K562 (cell line): ENCODE measurements at regions not wholly inside any gene's neighbourhood (a gene's known extent, or its start where the extent isn't known, plus 50 kb on each side); places are given as distances from the start of the nearest gene placed in this dataset.

Source experiments
- FOXA3 ChIP-seq, 2 experiments: fragments of 450-650 bp in 1 of 2; sonication (generic) in 1 of 2; formaldehyde crosslinking; IDR thresholded peaks in 1 of 2; conservative IDR thresholded peaks in 1 of 2; 2 replicates each; pipeline versions ENCODE4 v1.4.0 to v1.8.0; 2020 to 2022; ENCODE audit warnings: mild to moderate bottlenecking in 2 of 2, missing genetic modification reagents in 1 of 2
- NFRKB ChIP-seq: fragments of 450-650 bp; IDR thresholded peaks from 2 replicates; pipeline ENCODE4 v1.6.1; 2016; ENCODE audit warnings: low read depth
- SMARCA4 ChIP-seq: fragments of 450-650 bp; IDR thresholded peaks from 2 replicates; pipeline ENCODE4 v1.6.1; 2016
- SMARCA5 ChIP-seq: fragments of 450-650 bp; IDR thresholded peaks from 2 replicates; pipeline ENCODE4 v1.6.1; 2016
- SOX6 ChIP-seq: fragments of 450-650 bp; IDR thresholded peaks from 2 replicates; pipeline ENCODE4 v1.6.1; 2014; ENCODE audit warnings: mild to moderate bottlenecking
- ZNF696 ChIP-seq: fragments of 250-450 bp; sonication (Bioruptor Pico); conservative IDR thresholded peaks from 2 replicates; pipeline ENCODE4 v1.4.0; 2020; ENCODE audit warnings: mild to moderate bottlenecking, moderate library complexity
- TF ChIP-seq, protein P1 (sequence below): fragments of 200-600 bp; sonication (generic); IDR thresholded peaks from one replicate; pipeline ENCODE4 v1.6.1; 2012; ENCODE audit warnings: mild to moderate bottlenecking, low read depth, low read length, inconsistent platforms
- TF ChIP-seq, protein P2 (sequence below): sonication (generic); IDR thresholded peaks from 2 replicates; pipeline ENCODE4 v1.6.1; 2016
- TF ChIP-seq, protein P3 (sequence below): fragments of 450-650 bp; IDR thresholded peaks from 2 replicates; pipeline ENCODE4 v1.6.1; 2017; ENCODE audit warnings: antibody characterized with exemption, mild to moderate bottlenecking

DNA sequence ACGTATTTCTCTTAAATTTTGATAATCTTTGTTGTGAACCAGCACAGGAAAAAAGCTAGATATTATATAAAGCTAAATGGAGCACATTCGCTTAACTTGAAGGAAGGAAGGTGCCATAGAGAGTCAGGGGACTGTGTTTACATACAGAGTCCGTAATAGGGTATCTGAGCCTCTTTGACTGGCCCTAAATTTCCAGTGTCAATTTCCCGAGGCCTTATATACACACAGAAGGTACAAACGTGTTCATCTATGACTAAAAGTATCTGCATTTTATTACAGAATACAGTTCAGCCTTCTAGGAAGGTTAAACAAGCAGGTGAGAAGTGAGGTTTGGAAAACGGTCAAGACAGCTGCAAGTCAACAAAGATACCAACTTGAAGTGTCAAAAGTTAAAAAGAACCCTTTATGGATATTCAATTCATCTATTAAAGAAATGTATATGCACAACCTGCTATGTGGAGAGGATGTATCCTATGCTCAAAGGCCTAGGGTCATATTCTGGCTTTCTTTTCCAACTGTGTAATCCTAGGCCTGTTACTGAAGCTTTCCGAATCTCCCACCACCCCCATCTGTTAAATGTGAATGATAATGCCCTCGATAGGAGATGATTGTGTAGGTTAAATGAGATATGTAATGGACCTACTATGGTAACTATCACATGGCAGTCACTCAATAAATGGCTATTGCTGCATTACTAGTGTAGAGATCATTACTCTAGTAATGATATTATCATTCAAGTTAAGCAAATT lies 263.7 kb upstream of the MAF start (continued):
- TF ChIP-seq, protein P1, sequence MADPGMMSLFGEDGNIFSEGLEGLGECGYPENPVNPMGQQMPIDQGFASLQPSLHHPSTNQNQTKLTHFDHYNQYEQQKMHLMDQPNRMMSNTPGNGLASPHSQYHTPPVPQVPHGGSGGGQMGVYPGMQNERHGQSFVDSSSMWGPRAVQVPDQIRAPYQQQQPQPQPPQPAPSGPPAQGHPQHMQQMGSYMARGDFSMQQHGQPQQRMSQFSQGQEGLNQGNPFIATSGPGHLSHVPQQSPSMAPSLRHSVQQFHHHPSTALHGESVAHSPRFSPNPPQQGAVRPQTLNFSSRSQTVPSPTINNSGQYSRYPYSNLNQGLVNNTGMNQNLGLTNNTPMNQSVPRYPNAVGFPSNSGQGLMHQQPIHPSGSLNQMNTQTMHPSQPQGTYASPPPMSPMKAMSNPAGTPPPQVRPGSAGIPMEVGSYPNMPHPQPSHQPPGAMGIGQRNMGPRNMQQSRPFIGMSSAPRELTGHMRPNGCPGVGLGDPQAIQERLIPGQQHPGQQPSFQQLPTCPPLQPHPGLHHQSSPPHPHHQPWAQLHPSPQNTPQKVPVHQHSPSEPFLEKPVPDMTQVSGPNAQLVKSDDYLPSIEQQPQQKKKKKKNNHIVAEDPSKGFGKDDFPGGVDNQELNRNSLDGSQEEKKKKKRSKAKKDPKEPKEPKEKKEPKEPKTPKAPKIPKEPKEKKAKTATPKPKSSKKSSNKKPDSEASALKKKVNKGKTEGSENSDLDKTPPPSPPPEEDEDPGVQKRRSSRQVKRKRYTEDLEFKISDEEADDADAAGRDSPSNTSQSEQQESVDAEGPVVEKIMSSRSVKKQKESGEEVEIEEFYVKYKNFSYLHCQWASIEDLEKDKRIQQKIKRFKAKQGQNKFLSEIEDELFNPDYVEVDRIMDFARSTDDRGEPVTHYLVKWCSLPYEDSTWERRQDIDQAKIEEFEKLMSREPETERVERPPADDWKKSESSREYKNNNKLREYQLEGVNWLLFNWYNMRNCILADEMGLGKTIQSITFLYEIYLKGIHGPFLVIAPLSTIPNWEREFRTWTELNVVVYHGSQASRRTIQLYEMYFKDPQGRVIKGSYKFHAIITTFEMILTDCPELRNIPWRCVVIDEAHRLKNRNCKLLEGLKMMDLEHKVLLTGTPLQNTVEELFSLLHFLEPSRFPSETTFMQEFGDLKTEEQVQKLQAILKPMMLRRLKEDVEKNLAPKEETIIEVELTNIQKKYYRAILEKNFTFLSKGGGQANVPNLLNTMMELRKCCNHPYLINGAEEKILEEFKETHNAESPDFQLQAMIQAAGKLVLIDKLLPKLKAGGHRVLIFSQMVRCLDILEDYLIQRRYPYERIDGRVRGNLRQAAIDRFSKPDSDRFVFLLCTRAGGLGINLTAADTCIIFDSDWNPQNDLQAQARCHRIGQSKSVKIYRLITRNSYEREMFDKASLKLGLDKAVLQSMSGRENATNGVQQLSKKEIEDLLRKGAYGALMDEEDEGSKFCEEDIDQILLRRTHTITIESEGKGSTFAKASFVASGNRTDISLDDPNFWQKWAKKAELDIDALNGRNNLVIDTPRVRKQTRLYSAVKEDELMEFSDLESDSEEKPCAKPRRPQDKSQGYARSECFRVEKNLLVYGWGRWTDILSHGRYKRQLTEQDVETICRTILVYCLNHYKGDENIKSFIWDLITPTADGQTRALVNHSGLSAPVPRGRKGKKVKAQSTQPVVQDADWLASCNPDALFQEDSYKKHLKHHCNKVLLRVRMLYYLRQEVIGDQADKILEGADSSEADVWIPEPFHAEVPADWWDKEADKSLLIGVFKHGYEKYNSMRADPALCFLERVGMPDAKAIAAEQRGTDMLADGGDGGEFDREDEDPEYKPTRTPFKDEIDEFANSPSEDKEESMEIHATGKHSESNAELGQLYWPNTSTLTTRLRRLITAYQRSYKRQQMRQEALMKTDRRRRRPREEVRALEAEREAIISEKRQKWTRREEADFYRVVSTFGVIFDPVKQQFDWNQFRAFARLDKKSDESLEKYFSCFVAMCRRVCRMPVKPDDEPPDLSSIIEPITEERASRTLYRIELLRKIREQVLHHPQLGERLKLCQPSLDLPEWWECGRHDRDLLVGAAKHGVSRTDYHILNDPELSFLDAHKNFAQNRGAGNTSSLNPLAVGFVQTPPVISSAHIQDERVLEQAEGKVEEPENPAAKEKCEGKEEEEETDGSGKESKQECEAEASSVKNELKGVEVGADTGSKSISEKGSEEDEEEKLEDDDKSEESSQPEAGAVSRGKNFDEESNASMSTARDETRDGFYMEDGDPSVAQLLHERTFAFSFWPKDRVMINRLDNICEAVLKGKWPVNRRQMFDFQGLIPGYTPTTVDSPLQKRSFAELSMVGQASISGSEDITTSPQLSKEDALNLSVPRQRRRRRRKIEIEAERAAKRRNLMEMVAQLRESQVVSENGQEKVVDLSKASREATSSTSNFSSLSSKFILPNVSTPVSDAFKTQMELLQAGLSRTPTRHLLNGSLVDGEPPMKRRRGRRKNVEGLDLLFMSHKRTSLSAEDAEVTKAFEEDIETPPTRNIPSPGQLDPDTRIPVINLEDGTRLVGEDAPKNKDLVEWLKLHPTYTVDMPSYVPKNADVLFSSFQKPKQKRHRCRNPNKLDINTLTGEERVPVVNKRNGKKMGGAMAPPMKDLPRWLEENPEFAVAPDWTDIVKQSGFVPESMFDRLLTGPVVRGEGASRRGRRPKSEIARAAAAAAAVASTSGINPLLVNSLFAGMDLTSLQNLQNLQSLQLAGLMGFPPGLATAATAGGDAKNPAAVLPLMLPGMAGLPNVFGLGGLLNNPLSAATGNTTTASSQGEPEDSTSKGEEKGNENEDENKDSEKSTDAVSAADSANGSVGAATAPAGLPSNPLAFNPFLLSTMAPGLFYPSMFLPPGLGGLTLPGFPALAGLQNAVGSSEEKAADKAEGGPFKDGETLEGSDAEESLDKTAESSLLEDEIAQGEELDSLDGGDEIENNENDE, result no peak
- TF ChIP-seq SMARCA5 (no peak), FOXA3 (CRISPR knock-in tag; conservative IDR thresholded peaks at IDR 0.05 in 1 of 2, IDR thresholded peaks at IDR 0.05 in 1 of 2) (peak in 1 of 2 experiments; percentile 10; a peak in 1 of 4 replicates), NFRKB (peak; percentile 61), ZNF696 (CRISPR knock-in tag) (no peak), SOX6 (no peak), SMARCA4 (no peak)
- TF ChIP-seq, protein P2, sequence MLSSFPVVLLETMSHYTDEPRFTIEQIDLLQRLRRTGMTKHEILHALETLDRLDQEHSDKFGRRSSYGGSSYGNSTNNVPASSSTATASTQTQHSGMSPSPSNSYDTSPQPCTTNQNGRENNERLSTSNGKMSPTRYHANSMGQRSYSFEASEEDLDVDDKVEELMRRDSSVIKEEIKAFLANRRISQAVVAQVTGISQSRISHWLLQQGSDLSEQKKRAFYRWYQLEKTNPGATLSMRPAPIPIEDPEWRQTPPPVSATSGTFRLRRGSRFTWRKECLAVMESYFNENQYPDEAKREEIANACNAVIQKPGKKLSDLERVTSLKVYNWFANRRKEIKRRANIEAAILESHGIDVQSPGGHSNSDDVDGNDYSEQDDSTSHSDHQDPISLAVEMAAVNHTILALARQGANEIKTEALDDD, result 0 out of 2 replicates have a peak, but pooled peaks have one; percentile 3
- TF ChIP-seq, protein P3, sequence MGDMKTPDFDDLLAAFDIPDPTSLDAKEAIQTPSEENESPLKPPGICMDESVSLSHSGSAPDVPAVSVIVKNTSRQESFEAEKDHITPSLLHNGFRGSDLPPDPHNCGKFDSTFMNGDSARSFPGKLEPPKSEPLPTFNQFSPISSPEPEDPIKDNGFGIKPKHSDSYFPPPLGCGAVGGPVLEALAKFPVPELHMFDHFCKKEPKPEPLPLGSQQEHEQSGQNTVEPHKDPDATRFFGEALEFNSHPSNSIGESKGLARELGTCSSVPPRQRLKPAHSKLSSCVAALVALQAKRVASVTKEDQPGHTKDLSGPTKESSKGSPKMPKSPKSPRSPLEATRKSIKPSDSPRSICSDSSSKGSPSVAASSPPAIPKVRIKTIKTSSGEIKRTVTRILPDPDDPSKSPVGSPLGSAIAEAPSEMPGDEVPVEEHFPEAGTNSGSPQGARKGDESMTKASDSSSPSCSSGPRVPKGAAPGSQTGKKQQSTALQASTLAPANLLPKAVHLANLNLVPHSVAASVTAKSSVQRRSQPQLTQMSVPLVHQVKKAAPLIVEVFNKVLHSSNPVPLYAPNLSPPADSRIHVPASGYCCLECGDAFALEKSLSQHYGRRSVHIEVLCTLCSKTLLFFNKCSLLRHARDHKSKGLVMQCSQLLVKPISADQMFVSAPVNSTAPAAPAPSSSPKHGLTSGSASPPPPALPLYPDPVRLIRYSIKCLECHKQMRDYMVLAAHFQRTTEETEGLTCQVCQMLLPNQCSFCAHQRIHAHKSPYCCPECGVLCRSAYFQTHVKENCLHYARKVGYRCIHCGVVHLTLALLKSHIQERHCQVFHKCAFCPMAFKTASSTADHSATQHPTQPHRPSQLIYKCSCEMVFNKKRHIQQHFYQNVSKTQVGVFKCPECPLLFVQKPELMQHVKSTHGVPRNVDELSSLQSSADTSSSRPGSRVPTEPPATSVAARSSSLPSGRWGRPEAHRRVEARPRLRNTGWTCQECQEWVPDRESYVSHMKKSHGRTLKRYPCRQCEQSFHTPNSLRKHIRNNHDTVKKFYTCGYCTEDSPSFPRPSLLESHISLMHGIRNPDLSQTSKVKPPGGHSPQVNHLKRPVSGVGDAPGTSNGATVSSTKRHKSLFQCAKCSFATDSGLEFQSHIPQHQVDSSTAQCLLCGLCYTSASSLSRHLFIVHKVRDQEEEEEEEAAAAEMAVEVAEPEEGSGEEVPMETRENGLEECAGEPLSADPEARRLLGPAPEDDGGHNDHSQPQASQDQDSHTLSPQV, result peak; percentile 28; the same call in 1 of the 2 replicates
